ENCODE measurements at regions not wholly inside any gene's neighbourhood (a gene's known extent, or its start where the extent isn't known, plus 50 kb on each side); places are given as distances from the start of the nearest gene placed in this dataset.

DNA sequence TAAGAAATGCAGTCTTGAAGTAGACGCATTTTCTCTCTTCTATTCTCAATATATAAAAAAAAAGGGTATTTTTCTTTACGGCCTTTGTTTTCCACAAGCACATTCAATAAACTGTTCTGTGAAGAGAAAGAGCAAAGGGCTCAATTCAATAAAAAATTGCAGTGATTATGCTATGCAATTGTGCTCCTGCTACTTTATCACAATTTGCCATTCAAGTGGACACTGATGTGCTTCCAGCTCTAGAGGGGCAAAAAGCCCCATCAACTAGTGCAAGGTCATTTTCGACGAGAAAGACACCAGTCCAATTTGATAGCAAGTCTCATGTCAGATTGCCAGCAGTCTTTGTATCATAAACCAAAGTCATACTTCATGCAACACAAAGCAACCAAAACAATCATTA, 82.6 kb upstream of the THSD7A start:
- WGBS, 2 donors (ENCODE audit: low coverage in 1 of 2) = 89 to 100% methylated on average over 2 to 4 of the region's 4 CpGs
- Histone ChIP-seq H3K4me3 (no peak overlapping the region), H3K36me3 (no peaks in the 10 kb centered on the region), H3K4me1 (no peaks in the 10 kb centered on the region), H3K27me3 (no peaks in the 10 kb centered on the region), H3K9me3 (peaks cover 0 to 2% of the 10 kb centered on the region in 2 donors), H3K27ac (no peak overlapping the region)
- TF ChIP-seq POLR2AphosphoS5 (IDR thresholded peaks at IDR 0.05) (no peak), EP300 (IDR thresholded peaks at IDR 0.05; ENCODE audit: low read depth) (no peak), POLR2A (IDR thresholded peaks at IDR 0.05) (no peak)
- TF ChIP-seq, protein P1, sequence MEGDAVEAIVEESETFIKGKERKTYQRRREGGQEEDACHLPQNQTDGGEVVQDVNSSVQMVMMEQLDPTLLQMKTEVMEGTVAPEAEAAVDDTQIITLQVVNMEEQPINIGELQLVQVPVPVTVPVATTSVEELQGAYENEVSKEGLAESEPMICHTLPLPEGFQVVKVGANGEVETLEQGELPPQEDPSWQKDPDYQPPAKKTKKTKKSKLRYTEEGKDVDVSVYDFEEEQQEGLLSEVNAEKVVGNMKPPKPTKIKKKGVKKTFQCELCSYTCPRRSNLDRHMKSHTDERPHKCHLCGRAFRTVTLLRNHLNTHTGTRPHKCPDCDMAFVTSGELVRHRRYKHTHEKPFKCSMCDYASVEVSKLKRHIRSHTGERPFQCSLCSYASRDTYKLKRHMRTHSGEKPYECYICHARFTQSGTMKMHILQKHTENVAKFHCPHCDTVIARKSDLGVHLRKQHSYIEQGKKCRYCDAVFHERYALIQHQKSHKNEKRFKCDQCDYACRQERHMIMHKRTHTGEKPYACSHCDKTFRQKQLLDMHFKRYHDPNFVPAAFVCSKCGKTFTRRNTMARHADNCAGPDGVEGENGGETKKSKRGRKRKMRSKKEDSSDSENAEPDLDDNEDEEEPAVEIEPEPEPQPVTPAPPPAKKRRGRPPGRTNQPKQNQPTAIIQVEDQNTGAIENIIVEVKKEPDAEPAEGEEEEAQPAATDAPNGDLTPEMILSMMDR (IDR thresholded peaks at IDR 0.05) = no peak
- intact Hi-C loops (cut with DNase I; ENCODE audit: low total_unique reads) = no loop called here
- in situ Hi-C loops (cut with MboI; ENCODE audit: low pct_ligation_motif_present in 1 of 4, low pct_unique_long_range_greater_than_20kb in 1 of 4, low sequenced_read_pairs in 3 of 4) = no loop called here
- DNase-seq = no peak

DNA sequence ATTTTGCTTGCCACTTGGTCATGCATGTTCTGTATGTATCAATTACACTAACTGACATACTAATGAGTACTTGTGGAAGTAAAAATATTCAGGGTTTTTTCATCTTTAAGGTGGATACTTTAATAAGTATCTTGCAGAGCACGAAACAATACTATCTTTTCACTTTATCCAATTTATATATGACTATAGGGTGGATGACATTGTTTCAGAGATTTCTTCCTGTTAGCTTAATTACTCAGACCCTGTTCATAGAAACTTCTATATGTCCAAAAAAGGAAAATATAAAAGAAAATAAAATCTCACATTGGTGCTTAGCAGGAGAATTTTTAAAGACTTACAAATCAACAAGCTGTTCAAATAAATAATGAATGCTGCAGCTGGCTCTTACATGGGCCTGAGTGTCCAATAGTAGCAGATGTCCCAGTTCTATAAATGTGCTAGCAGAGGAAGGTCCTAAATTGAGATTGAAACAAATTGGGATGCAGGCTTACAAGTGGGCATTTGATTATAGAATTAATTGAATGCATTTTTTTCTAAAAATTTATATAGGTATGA, 91.5 kb upstream of the THSD7A start:
- Histone ChIP-seq H3K27ac (no peak overlapping the region), H3K36me3 (no peaks in the 10 kb centered on the region), H3K9me3 (peaks cover 0 to 2% of the 10 kb centered on the region in 2 donors), H3K4me3 (no peak overlapping the region), H3K4me1 (no peaks in the 10 kb centered on the region), H3K27me3 (no peaks in the 10 kb centered on the region)
- TF ChIP-seq POLR2A (IDR thresholded peaks at IDR 0.05) (no peak), POLR2AphosphoS5 (IDR thresholded peaks at IDR 0.05) (no peak), EP300 (IDR thresholded peaks at IDR 0.05; ENCODE audit: low read depth) (no peak)
- TF ChIP-seq, protein P1 (IDR thresholded peaks at IDR 0.05) = no peak
- WGBS, 2 donors (ENCODE audit: low coverage in 1 of 2) = 71 to 80% methylated on average over 1 of the region's 1 CpG
- intact Hi-C loops (cut with DNase I; ENCODE audit: low total_unique reads) = no loop called here
- no peak for DNase-seq
- in situ Hi-C loops (cut with MboI; ENCODE audit: low pct_ligation_motif_present in 1 of 4, low pct_unique_long_range_greater_than_20kb in 1 of 4, low sequenced_read_pairs in 3 of 4) = no loop called here

DNA sequence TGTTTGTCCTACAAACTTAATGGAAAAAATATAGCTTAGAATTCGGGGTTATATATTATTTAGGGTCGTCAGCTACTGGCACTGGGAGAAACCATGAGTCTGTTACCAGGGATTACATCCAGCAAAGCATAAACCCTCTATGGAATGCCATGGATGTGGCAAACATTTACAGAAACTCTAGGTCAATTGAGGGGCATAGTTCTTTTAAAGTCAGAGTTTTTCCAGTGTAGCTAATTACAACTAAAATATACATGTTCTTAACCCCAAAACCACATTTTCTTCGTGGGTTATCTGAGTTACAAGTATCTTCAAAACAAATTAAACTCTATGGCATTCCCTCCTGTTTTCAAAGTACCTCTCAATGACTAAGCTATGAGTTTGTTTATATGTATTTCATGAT, 99.3 kb upstream of the THSD7A start:
- intact Hi-C loops (cut with DNase I; ENCODE audit: low total_unique reads) = no loop called here
- in situ Hi-C loops (cut with MboI; ENCODE audit: low pct_ligation_motif_present in 1 of 4, low pct_unique_long_range_greater_than_20kb in 1 of 4, low sequenced_read_pairs in 3 of 4) = no loop called here
- Histone ChIP-seq H3K36me3 (no peaks in the 10 kb centered on the region), H3K27ac (no peak overlapping the region), H3K27me3 (no peaks in the 10 kb centered on the region), H3K4me1 (no peaks in the 10 kb centered on the region), H3K9me3 (no peaks in the 10 kb centered on the region), H3K4me3 (no peak overlapping the region)
- DNase-seq = no peak
- TF ChIP-seq POLR2A (IDR thresholded peaks at IDR 0.05) (no peak), POLR2AphosphoS5 (IDR thresholded peaks at IDR 0.05) (no peak), EP300 (IDR thresholded peaks at IDR 0.05; ENCODE audit: low read depth) (no peak)
- TF ChIP-seq, protein P1 (IDR thresholded peaks at IDR 0.05) = no peak
- 52 to 53% methylated on average over 3 of the region's 3 CpGs for WGBS, 2 donors (ENCODE audit: low coverage in 1 of 2)

DNA sequence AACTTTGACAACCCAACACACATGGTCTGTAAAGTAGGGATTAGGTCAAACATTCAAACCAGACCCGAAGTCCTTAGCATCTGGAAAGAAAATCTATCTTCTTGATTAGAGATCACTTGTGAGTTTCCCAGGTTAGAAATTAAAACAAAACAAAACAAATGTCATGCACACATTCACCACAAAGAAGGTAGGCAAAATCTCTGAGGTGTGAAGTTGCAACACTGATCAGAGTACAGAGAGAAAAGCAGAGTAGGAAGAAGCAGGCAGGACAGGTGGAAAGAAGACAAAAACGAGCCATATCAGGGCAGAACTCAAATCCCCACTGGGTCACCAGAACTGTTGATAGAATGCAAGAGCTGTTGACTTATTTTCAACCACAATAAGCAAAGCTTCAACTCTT, 102.8 kb upstream of the THSD7A start:
- intact Hi-C loops (cut with DNase I; ENCODE audit: low total_unique reads) = no loop called here
- 20 to 37% methylated on average over 1 to 2 of the region's 2 CpGs for WGBS, 2 donors (ENCODE audit: low coverage in 1 of 2)
- Histone ChIP-seq H3K27me3 (no peaks in the 10 kb centered on the region), H3K4me3 (no peak overlapping the region), H3K4me1 (no peaks in the 10 kb centered on the region), H3K36me3 (no peaks in the 10 kb centered on the region), H3K9me3 (no peaks in the 10 kb centered on the region), H3K27ac (no peak overlapping the region)
- no peak for TF ChIP-seq EP300 (IDR thresholded peaks at IDR 0.05; ENCODE audit: low read depth)
- TF ChIP-seq POLR2A (IDR thresholded peaks at IDR 0.05) = no peak
- no peak for TF ChIP-seq POLR2AphosphoS5 (IDR thresholded peaks at IDR 0.05)
- TF ChIP-seq, protein P1 (IDR thresholded peaks at IDR 0.05) = no peak
- no peak for DNase-seq
- in situ Hi-C loops (cut with MboI; ENCODE audit: low pct_ligation_motif_present in 1 of 4, low pct_unique_long_range_greater_than_20kb in 1 of 4, low sequenced_read_pairs in 3 of 4) = no loop called here
